ENCODE measurements at regions not wholly inside any gene's neighbourhood (a gene's known extent, or its start where the extent isn't known, plus 50 kb on each side); places are given as distances from the start of the nearest gene placed in this dataset.

- Histone ChIP-seq H4K91ac (ENCODE audit: insufficient read depth, low read depth, low read length) (no peak overlapping the region), H3K4me3 (ENCODE audit: insufficient read depth, low read depth, low read length) (no peak overlapping the region), H4K8ac (ENCODE audit: low read depth in 2 of 2, low read length in 2 of 2) (no peak overlapping the region), H3K9me1 (ENCODE audit: insufficient read depth, low read length) (no peaks in the 10 kb centered on the region), H4K20me1 (ENCODE audit: insufficient read depth, low read length) (no peaks in the 10 kb centered on the region), H3K18ac (ENCODE audit: low read depth, low read length) (no peak overlapping the region), H3K4ac (ENCODE audit: low read depth, low read length) (no peak overlapping the region), H2BK120ac (ENCODE audit: low read depth, low read length) (no peak overlapping the region), H2AK5ac (ENCODE audit: low read depth, low read length) (no peak overlapping the region), H3K27ac (ENCODE audit: insufficient read depth, low read length) (no peak overlapping the region), H3K23ac (ENCODE audit: low read depth, low read length) (no peak overlapping the region), H3K79me1 (ENCODE audit: low read depth in 1 of 2, low read length in 2 of 2) (no peaks in the 10 kb centered on the region), H3K4me2 (ENCODE audit: low read depth, low read length) (no peak overlapping the region), H2BK5ac (ENCODE audit: low read depth, low read length, poor library complexity, severe bottlenecking) (no peak overlapping the region), H3K4me1 (ENCODE audit: control insufficient read depth, insufficient read depth, low read length) (no peaks in the 10 kb centered on the region), H3K9me3 (ENCODE audit: control insufficient read depth, insufficient read depth, low read length) (no peaks in the 10 kb centered on the region), H3K9ac (ENCODE audit: low read depth, low read length) (no peak overlapping the region), H2AFZ (replicated peaks; ENCODE audit: low read length, poor library complexity) (no peak overlapping the region), H4K5ac (ENCODE audit: low read depth, low read length) (no peak overlapping the region), H2BK20ac (ENCODE audit: low read depth, low read length) (no peak overlapping the region), H2BK15ac (ENCODE audit: low read depth, low read length) (no peak overlapping the region), H2AK9ac (replicated peaks; ENCODE audit: low read depth, low read length, poor library complexity) (no peak overlapping the region), H3K36me3 (ENCODE audit: control insufficient read depth, insufficient read depth, low read length) (no peaks in the 10 kb centered on the region), H3K14ac (replicated peaks; ENCODE audit: low read depth, low read length) (no peak overlapping the region), H3K27me3 (ENCODE audit: control insufficient read depth, insufficient read depth, low read length) (peaks cover 3% of the 10 kb centered on the region; the same call in 1 of the 2 replicates), H3K56ac (ENCODE audit: extremely low read depth, insufficient read depth, low read length) (no peak overlapping the region)
- dilution Hi-C loops (cut with HindIII; ENCODE audit: low sequenced_read_pairs, unreplicated experiment) (no loop called here), intact Hi-C loops (cut with micrococcal nuclease) (no loop called here), in situ Hi-C loops (cut with MboI; ENCODE audit: low sequenced_read_pairs) (no loop called here)
- WGBS, 2 experiments (ENCODE audit: extremely low coverage in 2 of 2, insufficient read length in 1 of 2): no CpG with 5 or more reads among the region's 4 CpGs
- ATAC-seq (ENCODE audit: low read depth): no peak
- TF ChIP-seq FOS (IDR thresholded peaks at IDR 0.05; ENCODE audit: low read depth, low read length) (no peak), RAD21 (IDR thresholded peaks at IDR 0.05; ENCODE audit: low read length) (no peak)
- no TSS peak for BruUV-seq (replicated peaks)
- ChIA-PET CTCF (no interaction called here), POLR2A (ENCODE audit: unreplicated experiment) (no interaction called here)
- no peak for DNase-seq
Observed at GRCh38 chr3:31476209-31476608, 56.5 kb upstream of the STT3B start.

Measured in IMR-90 (cell line).